DMS153 (cell line): ENCODE measurements at regions not wholly inside any gene's neighbourhood (a gene's known extent, or its start where the extent isn't known, plus 50 kb on each side); places are given as distances from the start of the nearest gene placed in this dataset.
"Not testable (repeated sequence)": the region's sequence is repeated elsewhere in the genome, so short reads cannot be mapped to it uniquely, and the experiment has no call there.

Experiments used
- DNase-seq: peaks from one replicate; lab custom pipeline; 2025; lab: John Stamatoyannopoulos, UW

- no peak for DNase-seq
Observed at GRCh38 chr12:91741932-91742331, 403.7 kb downstream of the BTG1 start.

DNA sequence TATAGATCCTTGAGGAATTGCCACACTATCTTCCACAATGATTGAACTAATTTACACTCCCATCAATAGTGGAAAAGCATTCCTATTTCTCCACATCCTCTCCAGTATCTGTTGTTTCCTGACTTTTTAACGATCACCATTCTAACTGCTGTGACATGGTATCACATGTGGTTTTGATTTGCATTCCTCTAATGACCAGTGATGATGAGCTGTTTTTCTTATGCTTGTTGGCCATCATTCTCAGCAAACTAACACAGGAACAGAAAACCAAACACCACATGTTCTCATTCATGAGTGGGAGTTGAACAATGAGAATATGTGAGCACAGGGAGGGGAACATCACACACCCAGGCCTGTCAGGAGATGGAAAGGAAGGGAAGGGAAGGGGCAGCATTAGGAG lies 411.8 kb downstream of the BTG1 start:
- DNase-seq = not testable (repeated sequence)

DNA sequence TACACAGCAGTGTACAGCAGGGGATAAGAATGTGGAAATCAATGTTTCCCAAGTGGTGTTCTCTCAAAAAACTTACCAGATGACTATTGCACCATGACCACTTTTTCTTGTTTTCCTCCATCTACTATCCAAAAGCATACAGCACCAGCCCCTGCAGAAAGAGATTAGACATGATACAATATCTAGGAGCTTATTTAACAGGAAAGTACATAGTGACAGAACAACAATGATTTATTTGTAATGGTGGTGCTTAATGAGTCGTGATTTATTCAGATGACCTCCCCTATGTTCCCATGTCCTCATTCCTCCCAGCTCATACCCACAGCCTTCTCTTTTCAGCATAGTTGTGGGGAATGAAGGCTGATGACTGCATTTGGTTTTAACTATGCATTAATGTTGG lies 413.6 kb downstream of the BTG1 start:
- no peak for DNase-seq

- DNase-seq = no peak
Observed at GRCh38 chr12:91729543-91729942, 416.1 kb downstream of the BTG1 start.

- DNase-seq = no peak
Observed at GRCh38 chr12:91723191-91723590, 422.5 kb downstream of the BTG1 start.

GRCh38 chr12:91722072-91722471 lies 423.6 kb downstream of the BTG1 start:
- no peak for DNase-seq

DNA sequence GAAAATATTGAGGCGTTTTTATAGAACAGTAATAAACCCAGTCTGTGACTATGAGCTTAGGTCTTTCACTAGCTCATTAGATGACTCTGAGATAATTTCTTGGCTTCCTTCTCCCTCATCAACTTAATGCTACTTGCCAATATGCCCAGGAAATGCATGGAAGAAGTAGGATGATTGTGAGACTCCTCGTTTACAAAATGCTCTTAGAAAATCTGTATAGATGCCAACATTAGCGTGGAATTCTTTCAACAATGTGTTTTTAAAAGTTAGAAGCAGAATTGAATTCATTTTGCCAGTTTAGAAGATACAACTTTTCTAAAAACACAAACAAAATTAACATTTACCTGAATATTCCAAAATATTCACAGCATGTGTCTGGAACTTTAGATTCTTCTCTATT lies 424.6 kb downstream of the BTG1 start:
- DNase-seq = no peak

DNA sequence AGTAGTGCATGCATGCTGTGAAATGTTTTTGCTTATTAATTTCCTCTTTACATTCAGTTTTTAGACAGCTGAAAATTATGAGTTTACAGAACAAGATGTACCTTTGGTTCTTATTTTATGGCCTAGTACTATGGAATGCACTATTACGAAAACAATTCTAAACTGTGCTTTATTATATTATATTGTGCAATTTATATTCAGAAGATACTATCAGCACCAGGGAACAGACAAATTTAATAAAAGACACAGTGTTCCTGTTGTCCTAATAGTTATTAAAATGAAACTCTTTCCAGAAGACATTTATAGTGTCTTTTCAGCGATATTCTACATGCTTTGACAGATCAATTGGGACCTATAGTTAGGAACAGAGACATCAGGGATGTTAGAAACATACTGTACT lies 427.3 kb downstream of the BTG1 start:
- DNase-seq = no peak

DNA sequence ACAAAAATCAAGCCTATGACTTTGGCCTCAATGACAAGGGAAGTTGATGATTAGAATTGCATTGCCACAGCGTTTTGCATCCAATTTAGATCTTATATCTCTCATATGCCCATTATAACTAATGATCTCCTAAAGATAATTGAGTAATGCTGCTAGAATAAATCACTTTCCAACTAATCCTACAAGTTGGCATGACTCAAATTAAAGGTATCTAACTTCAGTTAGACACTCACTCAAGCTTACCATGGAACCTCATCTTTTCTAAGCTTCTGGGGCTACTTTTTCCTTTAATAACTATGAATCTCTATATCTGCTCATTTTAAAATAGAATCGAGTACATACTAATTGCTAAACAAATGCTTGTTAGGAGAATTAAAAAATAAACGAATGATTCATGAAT lies 427.8 kb downstream of the BTG1 start:
- no peak for DNase-seq

DNA sequence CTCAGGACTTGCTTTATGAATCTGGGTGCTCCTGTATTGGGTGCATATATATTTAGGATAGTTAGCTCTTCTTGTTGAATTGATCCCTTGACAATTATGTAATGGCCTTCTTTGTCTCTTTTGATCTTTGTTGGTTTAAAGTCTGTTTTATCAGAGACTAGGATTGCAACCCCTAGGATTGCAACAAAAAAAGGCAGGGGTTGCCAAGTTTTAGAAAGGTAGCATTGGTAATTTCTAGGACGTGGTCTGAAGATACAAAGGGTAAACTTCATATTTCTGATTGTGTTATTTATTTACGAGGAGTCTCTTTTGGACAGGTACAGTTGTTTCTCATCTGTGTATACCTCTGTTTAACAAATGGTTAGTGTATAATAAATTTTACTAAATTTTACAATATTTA lies 433.7 kb downstream of the BTG1 start:
- not testable (repeated sequence) for DNase-seq

- no peak for DNase-seq
Observed at GRCh38 chr12:91706466-91706865, 439.2 kb downstream of the BTG1 start.

DNA sequence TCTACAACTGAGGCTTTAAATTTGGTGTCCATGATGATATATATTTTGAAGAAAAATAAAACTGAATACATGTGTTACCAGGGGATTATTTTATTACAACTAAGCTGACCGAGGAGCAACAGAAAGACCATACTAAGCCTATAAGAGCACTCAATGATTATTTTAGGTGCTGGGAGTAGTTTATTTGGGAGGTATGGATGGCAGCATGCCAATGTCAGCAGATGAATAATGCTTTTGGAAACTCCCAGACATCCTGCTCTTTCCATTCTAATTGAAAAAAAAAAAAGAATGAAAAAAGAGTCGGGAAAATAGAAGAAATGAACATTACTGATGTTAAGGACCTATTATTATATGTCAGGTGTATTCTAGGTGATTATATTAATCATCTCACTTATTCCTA lies 441.2 kb downstream of the BTG1 start:
- peak; percentile 78 for DNase-seq

DNA sequence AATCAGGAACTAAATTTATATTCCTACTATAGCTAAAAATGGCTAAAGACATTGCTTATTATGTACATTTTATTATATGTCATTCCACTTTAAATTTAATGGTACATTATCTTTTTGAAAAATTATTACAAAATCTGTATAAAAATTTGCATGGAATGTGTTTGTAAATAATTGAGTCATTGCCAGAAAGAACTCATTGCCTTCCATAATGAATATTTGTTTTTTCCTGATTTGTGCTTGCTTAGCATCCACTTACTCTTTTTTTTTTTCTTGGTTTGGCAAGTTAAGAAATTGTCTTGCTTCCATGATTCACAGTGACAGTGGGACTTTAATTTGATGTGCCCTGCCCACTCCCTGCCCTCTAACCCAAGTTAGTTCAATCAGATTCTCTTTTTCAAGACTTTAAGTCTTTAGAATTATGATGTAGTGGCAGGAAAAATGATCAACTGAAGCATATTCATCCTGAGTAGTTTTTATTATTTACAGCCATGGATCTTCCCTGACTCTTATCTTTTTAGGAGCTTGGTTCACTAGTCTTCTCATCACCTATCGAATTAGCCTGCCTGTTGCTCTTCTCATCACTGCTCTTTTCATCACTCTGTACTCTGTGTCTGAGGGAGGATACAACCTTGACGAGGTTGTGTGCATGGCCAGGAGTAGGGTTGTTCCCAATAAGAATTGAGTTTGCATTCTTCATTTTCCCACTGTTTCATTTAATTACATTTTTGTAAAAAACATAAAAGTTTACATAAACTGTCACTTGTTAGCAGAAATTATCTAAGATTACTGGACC lies 442.0 kb downstream of the BTG1 start:
- DNase-seq = no peak

DNA sequence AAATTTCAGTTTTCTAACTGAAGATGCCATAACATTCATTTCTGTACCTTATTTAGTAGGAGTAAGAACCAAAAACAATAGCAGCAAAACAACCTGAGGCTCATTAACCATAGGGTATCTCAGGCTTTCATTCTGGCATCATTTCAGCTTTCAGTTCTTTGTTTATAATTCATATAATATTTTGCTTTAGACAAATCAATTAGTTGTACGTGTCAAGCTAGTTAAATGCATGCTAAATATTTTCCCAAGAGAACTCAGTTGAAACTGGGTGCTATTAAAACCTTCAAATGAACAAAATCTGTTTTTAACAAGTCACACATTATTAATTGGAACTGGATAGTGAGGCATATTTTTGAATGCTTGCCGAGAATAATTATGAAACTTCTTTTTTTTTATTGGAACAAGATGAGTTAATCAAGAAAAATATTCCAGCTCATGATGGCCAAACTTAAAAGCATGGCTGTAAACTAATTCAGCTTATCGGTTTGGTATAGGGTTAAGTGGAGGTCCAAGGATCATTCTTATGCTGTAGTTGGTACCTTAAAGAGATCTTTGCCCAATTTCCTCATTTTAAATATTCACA lies 442.7 kb downstream of the BTG1 start:
- no peak for DNase-seq

GRCh38 chr12:91695964-91696363 lies 449.7 kb downstream of the BTG1 start:
- no peak for DNase-seq

DNA sequence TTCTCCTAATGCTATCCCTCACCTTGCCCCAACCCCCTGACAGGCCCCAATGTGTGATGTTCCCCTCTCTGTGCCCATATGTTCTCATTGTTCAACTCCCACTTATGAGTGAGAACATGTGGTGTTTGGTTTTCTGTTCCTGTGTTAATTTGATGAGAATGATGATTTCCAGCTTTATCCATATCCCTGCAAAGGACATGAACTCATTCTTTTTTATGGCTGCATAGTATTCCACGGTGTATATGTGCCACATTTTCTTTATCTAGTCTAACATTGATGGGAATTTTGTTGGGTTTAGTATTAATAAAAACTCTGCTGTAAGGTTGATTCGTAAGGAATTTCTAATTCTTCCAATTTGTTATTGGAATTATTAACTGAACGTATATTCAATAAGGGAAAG lies 450.2 kb downstream of the BTG1 start:
- DNase-seq = not testable (repeated sequence)

- no peak for DNase-seq
Observed at GRCh38 chr12:91690531-91690930, 455.1 kb downstream of the BTG1 start.

DNA sequence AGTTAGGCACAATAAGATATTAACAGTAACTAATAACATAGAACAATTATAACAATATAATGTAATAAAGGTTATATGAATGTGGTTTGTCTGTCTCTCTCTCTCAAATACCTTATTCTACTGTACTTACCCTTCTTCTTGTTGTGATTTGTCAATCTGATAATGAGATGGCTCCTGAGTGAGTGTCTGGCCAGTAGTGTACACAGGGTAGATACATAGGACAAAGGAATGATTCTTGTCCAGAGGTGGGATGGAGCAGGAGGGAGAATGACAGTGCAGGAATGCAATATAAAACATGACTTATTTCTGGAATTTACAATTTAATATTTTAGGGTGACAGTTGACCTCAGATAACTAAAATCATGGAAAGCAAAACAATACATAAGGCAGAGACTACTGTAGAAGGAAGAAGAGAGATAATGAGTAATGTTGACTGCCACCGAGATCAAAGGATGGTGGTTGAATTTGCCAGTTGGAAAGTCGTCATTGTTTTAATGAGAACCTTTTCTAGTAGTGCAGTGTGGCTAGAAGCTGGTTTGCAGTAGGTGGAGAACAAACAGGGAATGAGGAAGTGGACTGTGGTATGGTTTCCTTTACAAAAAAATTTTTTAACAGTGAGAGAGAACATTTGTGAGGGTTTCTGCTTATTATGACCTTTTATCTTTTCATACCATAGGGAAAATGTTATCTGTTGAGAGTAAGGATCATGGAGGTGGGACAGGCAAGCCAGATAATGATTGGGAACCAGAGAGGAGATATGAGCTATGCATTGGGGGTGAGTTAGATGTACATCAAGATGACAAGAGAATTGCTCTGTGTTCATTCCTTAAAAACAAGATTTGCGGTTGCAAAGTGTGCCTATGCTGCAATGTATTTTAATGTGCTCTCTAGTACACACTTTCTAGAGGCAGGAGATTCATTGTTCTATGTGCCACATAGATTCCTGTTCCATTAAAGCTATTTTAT lies 458.3 kb downstream of the BTG1 start:
- DNase-seq = no peak

DNA sequence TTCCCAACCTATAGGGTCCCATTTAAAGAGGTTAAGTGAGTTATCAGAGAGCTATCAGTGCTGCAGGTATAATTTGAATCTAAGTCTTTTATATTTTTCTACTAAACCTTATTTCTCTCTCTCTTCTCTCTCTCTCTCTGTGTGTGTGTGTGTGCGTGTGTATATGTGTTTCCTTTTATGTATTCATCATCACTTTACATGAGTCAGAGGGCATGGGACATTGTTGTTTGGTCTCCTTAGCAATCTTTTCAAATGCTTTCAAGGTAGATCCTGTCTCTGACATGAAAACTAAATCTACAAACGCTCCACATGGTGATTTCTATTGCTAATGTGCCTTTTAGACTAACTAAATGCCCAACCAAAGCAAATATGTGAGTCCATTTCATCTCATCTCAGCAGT lies 459.7 kb downstream of the BTG1 start:
- DNase-seq = peak; percentile 20

DNA sequence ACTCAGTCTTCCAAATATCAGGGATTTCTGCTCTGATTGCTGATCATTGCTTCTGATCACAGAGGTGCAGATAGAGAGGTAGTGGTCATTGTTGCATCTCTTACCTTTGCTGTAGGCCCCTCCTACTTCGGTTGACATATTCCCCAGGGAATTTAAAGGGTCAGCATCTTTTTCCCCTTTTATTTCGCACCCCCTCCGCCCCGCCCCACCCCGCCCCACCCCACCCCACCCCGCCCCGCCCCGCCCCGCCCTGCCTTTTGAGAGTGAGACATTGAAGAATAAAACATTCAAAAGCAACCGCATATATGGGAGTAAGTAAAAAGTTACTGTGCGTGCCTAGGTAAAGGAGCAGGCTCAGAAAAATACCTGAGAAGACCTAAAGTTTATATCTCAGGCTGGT lies 463.9 kb downstream of the BTG1 start:
- no peak for DNase-seq

- DNase-seq = no peak
Observed at GRCh38 chr12:91680864-91681263, 464.8 kb downstream of the BTG1 start.

- DNase-seq = no peak
Observed at GRCh38 chr12:91677556-91677955, 468.1 kb downstream of the BTG1 start.

GRCh38 chr12:91675401-91675800 lies 470.2 kb downstream of the BTG1 start:
- DNase-seq = no peak
